ENCODE measurements at regions not wholly inside any gene's neighbourhood (a gene's known extent, or its start where the extent isn't known, plus 50 kb on each side); places are given as distances from the start of the nearest gene placed in this dataset.

GRCh38 chr2:20557226-20557625 is 93.7 kb downstream of the HS1BP3 start:
- TF ChIP-seq POLR2AphosphoS5 (IDR thresholded peaks at IDR 0.05), result no peak
- TF ChIP-seq CTCF (IDR thresholded peaks at IDR 0.05 in 8 of 11, conservative IDR thresholded peaks at IDR 0.05 in 3 of 11), result no peak
- TF ChIP-seq POLR2A (IDR thresholded peaks at IDR 0.05), result no peak

Data from spleen (tissue), 7 donors.